CD4-positive, alpha-beta T cell (primary cell): ENCODE measurements at regions not wholly inside any gene's neighbourhood (a gene's known extent, or its start where the extent isn't known, plus 50 kb on each side); places are given as distances from the start of the nearest gene placed in this dataset.

Experiments used
- ATAC-seq: fragments of 200-7000 bp; cut with Tn5 transposase; one replicate; pipeline ENCODE4 v1.10.0; 2022; ENCODE audit warnings: mild to moderate bottlenecking; ENCODE audit not compliant: poor library complexity
- CTCF ChIA-PET: fragments of 350-600 bp; sonication (Branson Sonifier 250); formaldehyde crosslinking; loops from one replicate; lab custom pipeline; 2021; ENCODE audit warnings: antibody characterized with exemption, inconsistent platforms; lab: Charles Lee
- POLR2A ChIA-PET: fragments of 350-600 bp; sonication (Branson Sonifier 250); formaldehyde crosslinking; loops from one replicate; lab custom pipeline; 2021; ENCODE audit warnings: antibody characterized with exemption, inconsistent platforms; lab: Charles Lee
- DNase-seq, 14 experiments: peaks; one replicate each; pipeline ENCODE4 v3.0.0-alpha.2; 2013 to 2020; ENCODE audit warnings: mixed read lengths in 2 of 14
- H3K27ac ChIP-seq, 2 donors: one replicate each; pipeline versions ENCODE4 v1.5.1 to v1.7.0; 2013; ENCODE audit warnings: low read length in 2 of 2, low read depth in 1 of 2, mild to moderate bottlenecking in 1 of 2
- H3K27me3 ChIP-seq, 2 experiments: 1 replicate in 1 of 2; 2 replicates in 1 of 2; pipeline versions ENCODE4 v1.6.1 to v1.7.0; 2013; ENCODE audit warnings: low read length in 2 of 2, control low read depth in 1 of 2, mild to moderate bottlenecking in 1 of 2, moderate library complexity in 1 of 2; ENCODE audit not compliant: insufficient read depth in 2 of 2, control insufficient read depth in 1 of 2
- H3K36me3 ChIP-seq: one replicate; pipeline ENCODE4 v1.6.1; 2013; ENCODE audit warnings: low read length, control low read depth; ENCODE audit not compliant: insufficient read depth
- H3K4me1 ChIP-seq: one replicate; pipeline ENCODE4 v1.6.1; 2013; ENCODE audit warnings: low read length, control low read depth; ENCODE audit not compliant: insufficient read depth
- H3K4me3 ChIP-seq: one replicate; pipeline ENCODE4 v1.5.1; 2013; ENCODE audit warnings: mild to moderate bottlenecking, low read length, moderate library complexity
- H3K9me3 ChIP-seq, 2 experiments: 1 replicate in 1 of 2; 2 replicates in 1 of 2; pipeline versions ENCODE4 v1.6.1 to v1.7.0; 2013; ENCODE audit warnings: low read length in 2 of 2, mild to moderate bottlenecking in 2 of 2, control low read depth in 1 of 2, moderate library complexity in 1 of 2; ENCODE audit not compliant: control insufficient read depth in 1 of 2, insufficient read depth in 1 of 2
- H3K27ac Mint-ChIP-seq: one replicate; pipeline ENCODE4 v1.8.0; 2020; ENCODE audit warnings: mixed read lengths
- H3K27me3 Mint-ChIP-seq: one replicate; pipeline ENCODE4 v1.8.0; 2021; ENCODE audit warnings: mixed read lengths
- H3K36me3 Mint-ChIP-seq: one replicate; pipeline ENCODE4 v1.8.0; 2021; ENCODE audit warnings: low read depth, mixed read lengths
- H3K4me1 Mint-ChIP-seq: one replicate; pipeline ENCODE4 v1.8.0; 2021; ENCODE audit warnings: low read depth, mixed read lengths
- H3K4me3 Mint-ChIP-seq: one replicate; pipeline ENCODE4 v1.8.0; 2020; ENCODE audit warnings: mild to moderate bottlenecking, mixed read lengths
- H3K9me3 Mint-ChIP-seq: one replicate; pipeline ENCODE4 v1.8.0; 2020; ENCODE audit warnings: mixed read lengths
- intact Hi-C, 2 experiments: fragments of 100-400 bp; cut with DNase I in 1 of 2; cut with micrococcal nuclease in 1 of 2; formaldehyde crosslinking; loops; one replicate each; pipeline versions ENCODE4 v1.15.1 to v1.9.0; 2023 to 2025; cut with DNase I, micrococcal nuclease
- TF ChIP-seq, protein P1 (sequence below): fragments of 200-600 bp; IDR thresholded peaks from one replicate; pipeline ENCODE4 v1.8.0; 2022; ENCODE audit warnings: antibody characterized with exemption, mild to moderate bottlenecking

DNA sequence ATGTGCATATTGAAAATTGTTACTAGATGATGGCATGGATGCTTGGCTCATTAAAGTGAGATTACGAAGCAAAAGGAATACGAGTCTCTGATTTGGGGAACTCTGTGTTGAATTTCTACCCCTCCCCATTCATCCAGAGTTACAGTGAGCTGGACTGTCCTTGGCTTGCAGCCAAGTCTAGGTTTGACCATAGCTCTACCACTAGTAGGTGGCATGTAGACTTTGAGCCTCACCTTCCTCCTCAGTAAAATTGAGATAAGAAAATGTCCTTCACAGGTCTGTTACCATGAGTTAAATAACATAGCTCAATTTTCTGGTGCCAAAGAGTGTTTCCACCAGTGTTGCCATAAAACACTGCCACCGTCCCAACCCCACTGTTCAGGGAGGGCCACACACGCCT is 727.6 kb upstream of the ID2 start:
- Mint-ChIP-seq H3K4me3 (no peak overlapping the region), H3K27me3 (no peaks in the 10 kb centered on the region), H3K36me3 (no peaks in the 10 kb centered on the region), H3K9me3 (no peaks in the 10 kb centered on the region), H3K27ac (no peak overlapping the region), H3K4me1 (no peaks in the 10 kb centered on the region)
- TF ChIP-seq, protein P1, sequence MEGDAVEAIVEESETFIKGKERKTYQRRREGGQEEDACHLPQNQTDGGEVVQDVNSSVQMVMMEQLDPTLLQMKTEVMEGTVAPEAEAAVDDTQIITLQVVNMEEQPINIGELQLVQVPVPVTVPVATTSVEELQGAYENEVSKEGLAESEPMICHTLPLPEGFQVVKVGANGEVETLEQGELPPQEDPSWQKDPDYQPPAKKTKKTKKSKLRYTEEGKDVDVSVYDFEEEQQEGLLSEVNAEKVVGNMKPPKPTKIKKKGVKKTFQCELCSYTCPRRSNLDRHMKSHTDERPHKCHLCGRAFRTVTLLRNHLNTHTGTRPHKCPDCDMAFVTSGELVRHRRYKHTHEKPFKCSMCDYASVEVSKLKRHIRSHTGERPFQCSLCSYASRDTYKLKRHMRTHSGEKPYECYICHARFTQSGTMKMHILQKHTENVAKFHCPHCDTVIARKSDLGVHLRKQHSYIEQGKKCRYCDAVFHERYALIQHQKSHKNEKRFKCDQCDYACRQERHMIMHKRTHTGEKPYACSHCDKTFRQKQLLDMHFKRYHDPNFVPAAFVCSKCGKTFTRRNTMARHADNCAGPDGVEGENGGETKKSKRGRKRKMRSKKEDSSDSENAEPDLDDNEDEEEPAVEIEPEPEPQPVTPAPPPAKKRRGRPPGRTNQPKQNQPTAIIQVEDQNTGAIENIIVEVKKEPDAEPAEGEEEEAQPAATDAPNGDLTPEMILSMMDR, result no peak
- Histone ChIP-seq H3K36me3 (no peaks in the 10 kb centered on the region), H3K4me1 (no peaks in the 10 kb centered on the region), H3K4me3 (no peak overlapping the region), H3K9me3 (no peaks in the 10 kb centered on the region), H3K27ac (no peak overlapping the region), H3K27me3 (no peaks in the 10 kb centered on the region)
- DNase-seq (no peak), ATAC-seq (no peak)
- ChIA-PET POLR2A (no interaction called here), CTCF (no interaction called here)
- intact Hi-C loops, result no loop called here

DNA sequence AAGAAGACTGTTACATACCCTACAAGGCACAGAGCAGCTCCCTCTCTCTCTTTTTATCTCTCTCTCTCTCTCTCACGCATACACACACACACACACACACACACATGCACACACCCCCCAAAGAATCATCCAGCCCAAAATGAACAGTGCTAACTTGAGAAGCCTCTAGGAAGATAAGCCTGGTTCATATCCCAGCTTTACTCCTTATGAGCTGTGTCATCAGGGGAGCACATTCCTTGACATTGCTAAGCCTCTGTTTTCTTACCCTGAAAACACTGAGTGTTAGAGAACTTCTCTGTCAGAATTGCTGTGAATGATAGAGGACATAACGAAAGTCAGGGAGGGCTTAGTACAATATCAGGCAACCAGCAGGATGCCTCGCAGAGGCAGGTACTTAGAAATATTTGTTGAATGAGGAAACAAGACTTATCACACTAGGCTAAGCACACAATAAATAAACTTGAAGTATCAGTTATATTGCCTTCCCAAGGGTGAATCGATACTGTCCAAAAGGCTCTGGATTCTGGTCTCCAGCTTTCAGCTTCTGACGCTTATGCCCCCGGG is 725.6 kb upstream of the ID2 start:
- no peak overlapping the region for H3K4me3 Mint-ChIP-seq

DNA sequence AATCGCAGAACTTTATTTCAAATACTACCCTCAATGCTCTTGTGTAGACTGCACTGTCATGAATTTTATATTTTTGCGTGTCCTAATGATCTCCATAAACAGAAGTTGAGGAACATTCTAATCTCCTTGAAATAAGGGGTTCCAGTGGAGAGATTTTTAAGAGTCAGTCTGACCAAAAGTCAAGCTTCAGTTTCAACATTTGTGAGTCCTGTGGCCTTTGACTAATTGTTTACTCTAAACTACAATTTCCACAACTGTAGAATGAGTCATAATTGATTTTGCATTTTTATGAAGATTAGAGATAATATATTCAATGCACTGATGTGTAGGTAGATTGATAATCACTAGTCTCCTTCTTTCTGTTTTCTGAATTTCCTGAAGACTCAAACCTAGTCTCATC is 720.3 kb upstream of the ID2 start:
- Histone ChIP-seq H3K36me3 (no peaks in the 10 kb centered on the region), H3K27ac (no peak overlapping the region), H3K27me3 (no peaks in the 10 kb centered on the region), H3K4me3 (no peak overlapping the region), H3K9me3 (no peaks in the 10 kb centered on the region), H3K4me1 (no peaks in the 10 kb centered on the region)
- ATAC-seq (no peak), DNase-seq (no peak)
- CTCF ChIA-PET, result no interaction called here
- TF ChIP-seq, protein P1, result no peak
- Mint-ChIP-seq H3K4me3 (no peak overlapping the region), H3K27me3 (no peaks in the 10 kb centered on the region), H3K27ac (no peak overlapping the region), H3K4me1 (no peaks in the 10 kb centered on the region), H3K36me3 (no peaks in the 10 kb centered on the region), H3K9me3 (no peaks in the 10 kb centered on the region)
- POLR2A ChIA-PET, result no interaction called here
- intact Hi-C loops, result no loop called here

More for the DNA sequence above, 725.6 kb upstream of the ID2 start:
- ATAC-seq (no peak), DNase-seq (no peak)
- H3K9me3 ChIP-seq, result no peaks in the 10 kb centered on the region
- H3K36me3 ChIP-seq, result no peaks in the 10 kb centered on the region
- ChIA-PET CTCF (no interaction called here), POLR2A (no interaction called here)
- H3K4me1 ChIP-seq, result no peaks in the 10 kb centered on the region
- Mint-ChIP-seq H3K9me3 (no peaks in the 10 kb centered on the region), H3K27me3 (no peaks in the 10 kb centered on the region), H3K4me1 (no peaks in the 10 kb centered on the region), H3K27ac (no peak overlapping the region), H3K36me3 (no peaks in the 10 kb centered on the region)
- no peak overlapping the region for H3K27ac ChIP-seq
- H3K4me3 ChIP-seq, result no peak overlapping the region
- TF ChIP-seq, protein P1, result no peak
- no peaks in the 10 kb centered on the region for H3K27me3 ChIP-seq
- intact Hi-C loops, result no loop called here
